Hematopoietic multipotent progenitor cell treated with erythropoietin and hydrocortisone succinate and interleukin-3 and kit ligand, for 15 days (in vitro differentiated cells): ENCODE measurements at regions not wholly inside any gene's neighbourhood (a gene's known extent, or its start where the extent isn't known, plus 50 kb on each side); places are given as distances from the start of the nearest gene placed in this dataset.

Experiments used
- DNase-seq: peaks from one replicate; pipeline ENCODE4 v3.0.0-alpha.2; 2015; ENCODE audit warnings: low spot score

DNA sequence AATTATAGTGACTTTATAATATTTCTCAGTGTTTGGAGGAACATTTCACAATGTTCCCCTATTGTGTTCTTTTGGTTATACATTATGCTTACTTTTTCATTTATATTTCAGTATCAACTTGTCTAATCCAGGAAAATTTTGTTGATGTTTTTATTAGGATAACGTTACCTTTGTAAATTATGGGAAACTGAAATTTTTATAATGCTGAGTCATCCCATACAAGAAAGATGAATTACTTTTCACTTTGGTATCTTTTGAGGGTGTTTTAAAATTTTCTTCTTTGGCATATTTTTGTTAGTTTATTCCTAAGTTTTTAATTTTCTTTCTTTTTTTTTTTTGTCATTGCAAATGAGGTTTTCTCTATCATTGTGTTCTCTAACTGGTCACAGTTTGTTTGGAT is 542.7 kb downstream of the SLC16A7 start:
- no peak for DNase-seq

DNA sequence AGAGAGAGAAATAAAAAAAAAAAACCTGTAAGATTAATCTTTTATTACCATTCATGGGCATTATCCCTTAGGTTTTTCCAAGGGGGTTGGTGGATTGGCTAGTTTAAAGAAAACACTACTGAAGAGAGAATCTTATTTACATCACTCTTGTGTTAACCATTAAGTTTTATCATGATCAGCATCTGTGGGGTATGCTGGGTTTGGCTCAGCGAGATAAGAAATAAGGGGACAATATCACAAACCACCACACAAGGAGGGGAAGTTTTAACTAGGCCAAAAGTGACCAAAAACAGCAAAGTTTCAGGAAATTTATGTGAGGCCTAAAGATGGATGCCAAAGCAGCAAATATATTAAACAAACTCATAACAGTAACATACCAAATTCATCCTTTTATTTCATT is 548.6 kb downstream of the SLC16A7 start:
- DNase-seq: peak; percentile 56

DNA sequence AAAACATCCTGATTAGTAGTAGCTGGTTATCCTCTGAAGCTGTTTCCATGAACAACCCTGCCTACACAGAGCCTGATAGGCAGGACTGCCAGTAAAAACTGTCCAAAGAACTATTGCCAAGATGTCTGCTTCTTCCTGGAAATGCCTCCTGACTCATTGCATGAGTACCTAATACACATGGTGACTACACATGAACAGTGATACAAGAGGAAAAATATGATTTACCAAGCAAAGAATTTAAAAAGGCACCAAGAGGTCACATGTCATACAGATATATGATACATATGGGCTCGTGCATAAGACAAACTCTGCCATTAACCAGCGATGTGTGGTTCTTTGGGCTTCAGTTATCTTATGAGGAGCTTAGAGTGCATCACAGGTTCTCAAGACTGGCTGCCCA is 552.3 kb downstream of the SLC16A7 start:
- peak; percentile 32 for DNase-seq

DNA sequence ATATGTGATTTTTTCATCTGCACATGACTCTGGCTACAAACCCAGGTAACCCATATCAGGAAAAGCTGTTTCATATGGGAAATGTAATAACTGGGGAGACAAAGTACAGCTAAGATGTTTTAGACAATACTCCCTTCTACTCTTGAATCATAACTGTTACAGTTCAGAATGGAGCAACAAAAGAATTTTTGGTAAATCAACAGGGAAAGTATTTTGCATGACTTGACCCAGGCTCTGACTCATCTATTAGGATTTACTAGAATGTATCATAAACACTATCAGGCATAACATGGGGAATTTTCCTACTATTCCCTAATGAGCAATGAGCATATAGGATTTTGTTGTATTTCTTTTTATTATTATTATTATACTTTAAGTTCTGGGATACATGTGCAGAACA is 553.0 kb downstream of the SLC16A7 start:
- DNase-seq: no peak

DNA sequence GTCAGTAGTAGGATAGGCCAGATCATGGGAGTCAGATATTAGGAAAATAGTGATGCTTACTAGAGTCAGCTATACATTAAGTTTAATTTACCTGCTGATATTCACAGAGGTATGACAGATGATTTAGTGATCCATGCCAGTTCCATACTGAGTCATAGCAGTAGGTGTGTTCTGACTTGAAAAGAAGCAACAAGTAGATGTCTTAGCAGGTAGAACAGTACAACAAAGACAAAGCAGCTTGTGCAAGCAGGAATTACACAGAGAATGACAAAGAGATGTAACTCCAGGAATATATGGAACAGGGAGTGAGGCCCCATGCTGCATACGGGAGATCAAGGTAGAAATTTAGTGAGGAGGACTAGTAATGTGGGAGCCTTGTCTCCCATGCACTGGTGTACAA is 556.9 kb downstream of the SLC16A7 start:
- DNase-seq: no peak

DNA sequence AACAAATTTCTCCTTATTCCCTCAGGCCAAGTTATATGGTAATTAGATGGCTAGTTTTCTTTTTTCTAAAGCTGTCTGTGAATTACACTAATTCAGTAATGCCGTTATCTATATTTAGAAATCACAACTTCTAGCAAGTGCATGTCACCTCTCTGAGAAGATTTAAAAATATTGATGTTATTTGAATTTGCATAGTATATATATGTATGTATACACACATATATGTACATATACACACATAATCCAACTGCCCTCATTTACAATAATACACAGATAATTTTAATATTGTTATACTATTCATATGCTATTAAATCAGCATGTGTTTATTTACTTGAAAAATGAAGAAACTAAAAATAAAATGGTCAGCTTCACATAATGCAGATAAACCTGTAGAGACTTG is 563.9 kb downstream of the SLC16A7 start:
- no peak for DNase-seq

DNA sequence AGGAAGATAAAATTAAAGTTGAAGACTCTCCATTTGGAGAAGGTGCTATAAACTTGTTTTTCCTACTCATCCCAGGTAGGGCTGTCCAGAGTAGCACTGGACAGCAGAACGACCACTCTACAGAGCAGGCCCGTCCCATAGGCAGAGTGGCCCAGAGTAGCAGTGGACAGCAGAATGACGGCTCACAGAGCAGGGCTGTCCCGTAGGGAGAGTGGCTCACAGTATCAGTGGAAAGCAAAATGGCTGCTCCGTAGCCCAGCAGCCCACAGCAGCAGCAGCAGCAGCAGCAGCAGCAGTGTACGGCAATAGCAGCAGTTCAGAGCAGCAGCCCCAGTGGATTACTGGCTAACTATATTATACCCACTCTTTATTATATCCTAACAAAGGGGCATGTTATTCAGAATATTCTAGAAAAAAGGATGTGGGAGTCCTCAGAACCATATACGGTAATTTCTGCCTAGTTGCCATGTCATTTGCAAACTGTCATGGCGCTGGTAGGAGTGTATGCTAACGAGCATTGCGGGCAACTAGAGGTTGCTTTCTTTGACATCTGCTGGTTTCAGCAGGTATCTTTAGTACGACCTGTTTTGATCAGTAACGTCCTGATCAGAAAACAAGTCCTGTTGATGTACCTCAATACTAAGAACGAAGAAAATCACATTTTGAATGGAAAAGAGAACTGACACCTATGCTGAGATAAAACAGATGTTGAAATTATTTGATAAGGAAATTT is 567.3 kb downstream of the SLC16A7 start:
- DNase-seq: no peak

DNA sequence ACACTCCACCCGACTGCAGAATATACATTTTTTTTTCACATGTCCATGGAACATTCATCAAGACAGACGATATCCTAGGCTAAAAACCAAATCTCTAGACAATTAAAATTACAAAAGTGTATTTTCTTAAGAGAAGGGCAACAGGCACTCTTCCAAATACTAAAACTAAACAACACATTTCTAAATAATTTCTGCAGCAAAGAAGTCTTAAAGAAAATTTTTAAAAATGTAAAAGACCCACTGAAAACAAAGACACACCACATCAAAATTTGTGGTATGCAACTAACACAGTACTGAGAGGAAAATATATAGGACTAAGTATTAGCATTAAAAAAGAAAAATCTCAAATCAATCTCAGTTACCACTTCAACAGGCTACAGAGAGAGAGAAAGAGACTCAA is 570.0 kb downstream of the SLC16A7 start:
- DNase-seq: no peak

DNA sequence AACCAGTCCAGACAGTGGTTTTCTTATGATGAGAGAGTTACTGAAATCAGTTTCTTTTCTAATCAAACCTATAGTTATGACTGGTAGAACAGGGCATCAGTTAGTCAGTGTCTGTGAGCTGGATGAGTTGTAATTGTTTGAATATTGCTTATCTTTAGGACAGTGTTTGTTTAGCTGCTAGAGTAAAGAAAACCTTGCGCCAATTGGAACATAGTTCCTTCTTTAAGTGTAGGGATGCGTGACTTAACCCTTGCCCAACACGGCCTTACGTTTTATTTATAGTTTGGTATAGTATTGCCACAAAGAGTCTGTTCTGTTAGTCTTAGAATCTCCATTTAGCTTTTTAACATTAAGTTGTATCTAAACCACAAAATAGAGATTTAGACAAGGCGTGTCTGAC is 572.6 kb downstream of the SLC16A7 start:
- no peak for DNase-seq

DNA sequence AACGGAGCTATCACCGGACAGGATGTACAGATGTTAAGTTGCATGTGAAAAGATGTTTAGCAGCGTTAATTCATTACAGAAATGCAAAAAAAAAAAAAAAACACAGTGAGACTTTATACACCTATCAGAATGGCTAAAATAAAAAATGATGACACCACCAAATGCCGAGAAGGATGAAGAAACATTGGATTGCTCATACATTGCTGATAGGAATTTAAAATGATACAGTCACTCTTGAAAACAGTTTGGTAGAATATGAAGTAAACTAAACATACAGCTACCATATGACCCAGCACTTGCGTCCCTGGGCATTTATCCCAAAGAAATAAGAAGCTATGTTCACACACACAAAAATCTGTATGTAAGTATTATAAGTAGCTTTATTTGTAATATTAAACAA is 574.1 kb downstream of the SLC16A7 start:
- DNase-seq: no peak

DNA sequence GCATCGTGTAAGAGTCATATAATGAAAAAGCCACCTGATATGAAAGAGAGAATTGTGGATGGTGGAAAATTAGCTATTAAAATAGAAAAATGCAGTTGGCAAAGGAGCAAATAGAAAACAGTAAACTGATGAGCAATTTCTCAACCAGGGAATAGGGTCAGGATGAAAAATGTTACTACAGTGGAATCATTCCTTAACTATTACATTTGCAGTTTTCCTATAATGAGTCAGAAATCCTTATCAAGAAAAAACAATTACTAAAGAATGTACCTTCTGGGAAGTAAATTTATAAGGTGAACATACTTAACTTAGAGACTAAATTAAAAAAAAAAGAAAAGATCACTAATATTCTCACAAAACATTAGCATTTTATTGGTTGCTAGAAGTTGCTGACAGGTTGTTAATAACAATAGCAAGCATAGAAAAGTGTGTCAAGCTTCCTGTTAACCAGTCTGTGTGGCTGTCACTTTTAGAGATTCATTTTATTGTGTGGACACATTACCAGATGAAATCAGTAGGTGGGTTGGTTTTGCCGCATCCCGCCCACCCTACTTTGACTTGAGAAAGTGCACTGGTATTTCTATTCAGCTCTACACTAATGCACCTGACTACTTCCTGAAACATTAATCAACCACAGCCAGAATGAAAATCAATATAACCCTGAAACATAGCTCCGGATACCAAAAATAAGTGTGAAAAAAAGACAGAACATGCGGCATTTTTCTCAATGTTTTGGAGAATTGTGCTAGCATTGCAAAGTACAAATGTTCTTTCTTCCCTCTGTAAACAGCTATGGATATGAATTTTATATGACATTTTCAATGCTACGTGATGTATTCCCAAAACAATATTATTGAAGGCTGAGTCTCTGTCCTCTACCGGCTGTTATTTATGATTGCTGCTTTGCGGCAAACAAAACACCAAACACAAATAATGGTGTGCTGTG is 576.7 kb downstream of the SLC16A7 start:
- DNase-seq: no peak

DNA sequence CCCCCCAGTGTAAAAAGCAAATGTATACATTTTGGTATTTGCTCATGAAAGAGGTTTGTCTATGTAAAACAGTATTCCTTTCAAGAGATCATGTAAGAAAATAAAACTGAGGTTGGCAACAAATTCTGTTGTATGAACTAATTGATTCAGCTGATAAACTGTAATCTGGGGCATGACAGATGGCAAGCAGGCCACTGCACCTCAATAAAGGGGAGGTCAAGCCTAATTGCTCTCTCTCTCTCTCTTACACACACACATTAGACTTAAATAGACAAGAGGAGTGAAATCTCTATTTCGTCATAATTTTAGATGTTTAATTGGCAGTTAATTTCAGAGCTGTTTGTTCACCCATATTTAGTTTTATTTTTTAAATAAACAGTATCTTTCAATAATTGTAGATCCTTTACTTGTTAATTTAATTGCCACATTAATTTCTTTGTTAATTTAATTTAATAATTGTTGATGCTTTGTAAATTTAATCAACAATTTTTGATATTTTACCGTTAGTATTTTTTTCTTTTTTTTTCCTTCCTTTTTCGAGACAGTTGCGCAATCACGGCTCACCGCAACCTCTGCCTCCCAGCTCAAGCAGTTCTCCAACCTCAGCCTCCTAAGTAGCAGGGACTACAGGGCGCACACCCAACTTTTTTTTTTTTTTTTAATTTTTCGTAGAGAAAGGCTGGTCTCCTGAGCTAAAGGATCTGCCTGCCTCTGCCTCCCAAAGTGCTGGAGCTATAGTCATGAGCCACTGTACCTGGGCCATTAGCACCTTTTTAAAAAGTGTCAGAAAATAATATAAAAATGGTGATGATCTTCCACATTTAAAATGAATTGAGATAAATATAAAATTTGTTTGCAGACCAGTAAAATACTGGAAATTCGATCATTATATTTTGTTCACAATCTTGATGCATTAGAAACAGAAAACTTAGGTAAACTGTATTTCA is 577.7 kb downstream of the SLC16A7 start:
- DNase-seq: no peak

DNA sequence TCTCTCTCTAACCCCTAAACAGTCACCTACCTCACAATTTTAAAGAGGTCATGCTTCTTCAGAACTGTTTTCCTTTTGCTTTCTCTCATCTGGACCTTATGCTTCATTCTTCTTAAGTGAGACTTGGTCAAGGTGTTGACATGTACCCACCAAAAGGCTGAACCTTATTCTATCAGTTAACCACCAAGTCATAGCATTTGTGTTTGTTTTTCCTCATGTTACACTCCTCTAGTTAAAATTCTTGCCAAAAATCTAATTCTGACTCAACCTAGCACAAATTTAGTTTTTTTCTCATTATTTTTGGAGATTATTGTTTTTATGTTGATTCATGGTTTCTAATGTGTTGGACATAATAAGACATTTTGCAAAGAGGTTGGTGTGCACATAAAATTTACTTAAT is 578.6 kb downstream of the SLC16A7 start:
- no peak for DNase-seq

DNA sequence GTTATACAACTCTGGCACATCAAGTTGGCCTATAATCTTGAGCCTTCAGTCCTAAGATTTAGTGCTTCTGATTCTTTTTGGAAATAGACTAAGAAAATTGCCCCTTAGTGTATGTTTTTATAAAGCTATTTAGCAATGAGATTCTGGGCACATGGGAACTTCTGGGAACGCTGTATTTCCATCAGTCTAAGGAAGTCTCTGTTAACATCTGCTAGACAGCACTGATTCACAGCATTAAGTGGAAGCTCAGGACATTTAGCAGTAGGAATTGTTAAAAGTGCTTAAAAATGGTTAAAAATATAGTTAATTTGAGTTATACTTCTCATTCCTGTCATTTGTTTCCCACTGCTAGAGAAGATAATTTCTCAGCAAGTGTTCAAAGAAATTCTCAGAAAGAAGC is 579.1 kb downstream of the SLC16A7 start:
- DNase-seq: no peak

DNA sequence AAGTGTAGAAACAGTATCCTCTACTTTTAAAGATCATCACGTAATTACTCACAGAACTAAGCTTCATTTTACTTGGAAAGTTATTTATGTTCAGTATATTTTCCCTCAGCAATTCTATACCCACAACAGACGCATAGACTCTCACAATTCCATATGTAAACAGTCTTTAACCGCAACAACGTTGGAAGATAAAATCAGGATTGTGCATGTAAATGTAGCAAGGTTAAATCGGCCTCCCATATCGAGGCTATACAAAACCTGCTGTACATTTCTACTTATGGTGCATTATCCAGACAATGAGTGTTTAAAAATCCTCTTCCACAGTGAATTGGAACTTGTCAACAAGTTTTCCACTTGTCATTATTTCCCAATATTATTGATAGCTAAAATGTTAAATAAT is 581.1 kb downstream of the SLC16A7 start:
- DNase-seq: no peak

DNA sequence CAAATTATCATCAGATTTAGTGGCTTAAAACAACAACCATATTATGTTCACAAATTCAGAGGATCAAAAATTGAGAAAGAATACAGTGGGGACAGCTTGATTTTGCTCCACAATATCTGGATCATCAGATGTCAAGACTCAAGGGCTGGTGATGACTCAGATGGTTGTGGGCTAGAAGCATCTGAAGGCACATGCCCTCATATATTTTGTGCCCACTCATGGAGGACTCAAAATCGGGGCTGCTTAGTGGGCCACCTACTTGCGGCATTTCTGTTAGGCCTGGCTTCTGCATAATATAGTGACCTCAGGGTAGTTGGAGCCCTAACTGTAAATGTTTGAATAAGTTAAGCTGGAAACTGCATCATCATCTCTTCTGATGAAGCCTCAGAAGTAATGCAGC is 584.5 kb downstream of the SLC16A7 start:
- DNase-seq: no peak

DNA sequence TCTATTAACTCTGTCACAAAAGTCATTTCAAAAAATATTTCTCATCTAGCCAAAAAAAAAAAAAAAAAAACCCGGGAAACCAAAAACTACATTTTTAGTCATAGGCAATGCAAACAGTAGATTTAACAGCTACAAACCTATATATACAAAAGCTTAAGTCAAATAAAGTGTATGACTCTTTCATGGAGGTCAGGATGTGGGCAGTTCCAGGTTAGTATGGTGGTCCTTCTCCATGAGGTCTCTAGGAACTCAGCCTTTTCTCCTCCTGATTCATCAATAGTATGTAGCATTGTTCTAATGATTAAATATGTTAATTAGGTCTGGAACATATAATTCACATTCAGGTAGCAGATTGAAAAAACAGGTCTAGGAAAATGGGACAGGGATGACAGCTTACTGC is 586.5 kb downstream of the SLC16A7 start:
- DNase-seq: no peak

DNA sequence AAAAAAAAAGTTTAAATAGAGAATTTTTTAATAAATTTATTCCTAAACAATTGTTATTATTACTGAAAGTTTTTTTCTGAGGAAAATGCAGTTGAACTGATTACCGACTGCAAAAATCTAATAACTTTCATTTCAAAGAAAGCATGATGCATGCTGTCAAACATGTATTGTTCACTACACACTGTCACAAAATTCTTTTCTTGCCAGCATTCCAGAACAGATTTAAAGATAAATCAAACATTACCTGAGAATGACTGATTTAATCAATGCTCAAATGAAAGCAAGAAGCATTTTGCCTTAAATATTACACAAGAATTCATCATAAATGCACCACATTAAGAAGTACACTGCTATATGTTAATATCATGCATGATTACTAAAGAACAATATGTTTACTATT is 588.3 kb downstream of the SLC16A7 start:
- DNase-seq: no peak

DNA sequence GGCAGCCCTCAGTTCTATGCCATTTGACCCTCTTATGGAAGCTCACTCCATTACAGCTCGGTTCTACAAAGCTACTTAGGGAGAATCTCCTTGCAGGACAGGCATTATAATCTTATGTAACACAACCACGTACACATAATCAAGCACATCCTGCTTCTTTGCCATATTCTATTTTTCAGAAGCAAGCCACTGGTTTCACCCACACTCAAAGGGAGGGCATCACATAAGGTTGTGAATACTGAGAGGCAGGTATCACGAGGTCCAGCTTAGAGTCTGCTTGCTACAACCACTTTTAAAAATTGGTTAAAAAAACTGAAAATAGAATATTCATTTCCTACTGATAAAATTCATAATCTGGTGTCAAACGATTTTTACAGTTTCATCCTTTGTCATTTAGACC is 589.2 kb downstream of the SLC16A7 start:
- DNase-seq: no peak

DNA sequence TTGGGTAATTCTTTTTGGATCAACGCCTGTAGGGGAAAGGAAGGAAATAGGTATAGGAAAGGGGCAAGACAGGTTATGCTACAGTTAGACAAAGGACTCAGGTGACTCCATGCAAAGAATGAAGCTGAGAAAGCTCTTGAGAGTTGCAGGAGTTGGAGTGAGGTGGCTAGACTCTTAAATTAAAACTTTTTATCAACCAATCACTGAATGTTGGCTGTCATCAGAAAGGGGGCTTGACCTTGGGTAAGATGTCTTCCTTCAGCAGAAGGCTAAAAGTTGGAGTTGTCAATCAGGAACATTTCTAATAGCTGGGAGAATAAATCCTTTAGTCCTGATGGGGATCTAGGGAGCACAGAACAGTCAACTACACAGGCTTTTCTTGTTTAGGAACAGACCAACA is 595.4 kb downstream of the SLC16A7 start:
- no peak for DNase-seq

DNA sequence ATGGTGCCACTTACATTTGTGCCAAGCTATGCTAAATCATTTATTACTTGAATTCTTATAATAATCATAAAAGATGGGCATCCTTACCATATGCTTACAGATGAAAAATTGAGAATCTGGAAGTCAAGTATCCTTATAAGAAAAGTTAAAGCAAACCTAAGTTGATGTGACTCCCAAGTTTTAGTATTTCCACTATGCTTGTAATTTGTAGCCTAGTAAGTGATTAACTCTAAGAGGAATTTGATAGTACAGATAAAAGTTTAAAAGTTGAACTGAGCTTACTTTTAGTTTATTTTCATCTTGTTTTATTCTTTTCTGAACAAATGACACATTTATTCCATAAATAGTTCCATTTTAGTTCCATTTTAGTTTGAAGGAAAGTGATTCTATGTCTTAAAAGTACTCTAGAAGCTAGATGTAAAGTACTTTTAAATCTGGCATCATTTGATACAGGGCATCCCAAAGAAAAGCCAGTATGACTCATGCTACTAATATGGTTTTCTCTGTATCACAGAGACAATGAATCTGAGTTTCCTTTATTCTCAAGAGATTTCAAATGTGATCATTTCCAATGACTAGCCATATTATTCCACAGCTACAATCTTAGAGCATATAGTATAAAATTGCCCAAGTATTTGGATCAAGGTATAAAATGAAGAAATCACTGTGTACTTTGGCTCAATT is 596.0 kb downstream of the SLC16A7 start:
- no peak for DNase-seq

DNA sequence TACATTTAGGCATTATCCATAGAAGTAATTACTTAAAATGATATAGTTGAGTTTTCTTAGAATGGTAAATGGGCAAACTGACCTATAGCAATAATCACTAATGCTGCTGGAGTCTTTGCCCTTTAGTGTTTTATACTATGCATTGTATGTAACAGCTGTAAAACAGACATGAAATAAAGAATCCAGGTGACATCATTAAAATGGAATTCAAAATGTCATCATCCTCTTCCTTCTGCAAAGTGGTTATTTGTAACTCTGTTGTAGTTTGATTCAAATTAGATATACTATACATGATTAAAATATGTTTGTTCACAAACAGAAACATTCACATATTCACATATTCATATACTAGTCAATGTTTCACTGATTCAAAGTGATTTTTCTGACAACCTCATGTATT is 598.8 kb downstream of the SLC16A7 start:
- DNase-seq: no peak
